Esophagus mucosa (tissue), 1 donor: ENCODE measurements at regions not wholly inside any gene's neighbourhood (a gene's known extent, or its start where the extent isn't known, plus 50 kb on each side); places are given as distances from the start of the nearest gene placed in this dataset.
"Not testable (repeated sequence)": the region's sequence is repeated elsewhere in the genome, so short reads cannot be mapped to it uniquely, and the experiment has no call there.

Experiments used
- ATAC-seq: fragments of 200-7000 bp; cut with Tn5 transposase; one replicate; pipeline ENCODE4 v1.9.1; 2020
- donor health status: DM: yes; HTN: yes; CAD: no.

DNA sequence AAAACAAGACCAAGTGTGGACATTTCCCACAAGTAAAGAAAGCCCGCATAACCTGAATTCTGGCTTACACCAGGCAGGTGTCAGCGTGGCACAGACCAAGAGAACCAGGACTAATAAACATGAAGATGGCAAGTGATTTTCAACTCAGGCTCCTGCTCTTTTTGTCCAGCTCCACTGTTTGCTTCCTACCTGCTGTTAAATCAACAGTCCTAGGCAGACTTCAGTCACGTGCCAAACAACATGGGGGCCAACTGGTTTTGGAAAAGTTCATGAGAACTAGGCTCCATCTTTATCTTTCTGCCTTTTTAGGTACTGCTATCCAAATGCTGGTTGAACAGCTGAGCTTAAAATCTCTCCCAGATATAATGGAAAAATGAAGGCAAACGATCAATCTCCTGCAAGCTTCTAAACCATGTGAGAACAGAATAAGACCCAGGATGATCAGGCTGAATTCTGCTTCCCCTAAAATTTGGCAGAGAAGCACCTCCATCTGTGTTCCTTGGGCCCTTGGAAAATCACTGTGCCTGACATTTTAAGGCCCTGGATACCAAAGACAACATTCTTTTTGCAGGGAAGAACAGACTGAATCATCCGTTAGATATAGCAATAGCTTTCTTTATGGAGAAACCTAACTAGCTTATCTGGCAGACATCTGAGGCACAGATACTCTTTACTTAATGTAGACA, 215.6 kb upstream of the USP15 start:
- ATAC-seq = no peak

DNA sequence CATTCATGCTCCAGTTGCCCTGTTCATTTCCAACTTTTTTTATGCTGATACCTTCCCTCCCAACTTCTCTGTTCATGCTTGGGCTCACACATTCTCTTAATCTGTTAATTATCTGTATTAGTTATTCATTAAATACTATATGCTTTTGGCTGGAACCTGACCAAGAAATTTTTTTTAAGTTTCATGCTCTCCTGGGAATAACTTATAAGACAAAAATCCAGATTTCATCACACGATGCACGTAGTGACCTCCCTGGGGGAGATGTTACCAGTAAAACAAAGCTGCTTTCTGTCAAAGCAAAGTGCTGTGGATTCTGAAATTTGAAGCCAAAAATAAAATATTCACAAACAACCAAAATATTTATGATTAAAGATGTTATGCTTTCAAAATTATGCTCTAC, 215.0 kb upstream of the USP15 start:
- ATAC-seq = no peak

DNA sequence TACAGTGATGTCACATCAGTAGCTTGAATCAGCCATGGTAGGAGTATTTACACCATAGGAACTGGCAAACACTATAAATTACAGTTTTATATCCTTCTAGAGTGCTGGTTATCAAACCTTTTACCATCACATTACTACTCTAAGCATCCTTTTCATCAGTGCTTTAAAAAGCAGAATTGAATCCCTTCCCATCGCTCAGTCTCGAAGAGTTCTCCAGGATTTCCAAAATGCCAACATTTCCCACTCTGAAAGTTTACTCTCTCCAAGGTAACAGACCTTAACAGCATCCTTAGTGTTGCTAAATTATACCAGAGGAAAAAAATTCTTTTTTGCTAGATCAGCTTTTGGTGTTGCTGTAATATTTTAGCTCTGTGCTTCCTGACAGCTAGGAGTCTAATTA, 209.4 kb upstream of the USP15 start:
- no peak for ATAC-seq

DNA sequence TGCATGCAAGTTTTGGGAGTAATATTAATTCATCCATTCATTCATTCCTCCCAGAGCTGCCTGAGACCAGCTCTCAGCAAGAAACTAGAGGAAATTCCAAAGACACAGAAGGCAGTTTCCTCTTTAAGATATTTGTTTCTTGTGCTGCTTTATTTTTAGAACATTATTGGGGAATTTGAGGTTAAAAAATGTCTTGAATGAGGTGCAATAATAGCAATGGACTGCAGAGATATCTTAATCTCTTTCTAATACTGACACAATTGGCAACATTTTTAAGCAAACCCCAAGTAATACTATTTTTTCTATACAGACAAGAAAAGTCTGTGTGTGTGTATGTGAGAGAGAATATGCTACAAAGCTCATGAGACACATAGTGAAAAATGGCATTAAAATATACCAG, 190.2 kb upstream of the USP15 start:
- no peak for ATAC-seq

DNA sequence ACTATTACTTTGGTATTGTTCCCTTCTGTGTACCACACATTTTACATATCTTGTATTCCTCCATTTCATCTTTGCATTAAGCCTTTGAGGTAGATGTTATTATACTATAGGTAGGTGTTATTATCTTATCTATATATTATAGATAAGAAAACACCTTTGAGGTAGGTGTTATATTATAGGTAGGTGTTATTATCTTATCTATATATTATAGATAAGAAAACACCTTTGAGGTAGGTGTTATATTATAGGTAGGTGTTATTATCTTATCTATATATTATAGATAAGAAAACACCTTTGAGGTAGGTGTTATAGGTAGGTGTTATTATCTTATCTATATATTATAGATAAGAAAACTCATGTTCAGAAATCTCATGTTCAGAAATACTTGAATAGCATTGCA, 187.0 kb upstream of the USP15 start:
- not testable (repeated sequence) for ATAC-seq

DNA sequence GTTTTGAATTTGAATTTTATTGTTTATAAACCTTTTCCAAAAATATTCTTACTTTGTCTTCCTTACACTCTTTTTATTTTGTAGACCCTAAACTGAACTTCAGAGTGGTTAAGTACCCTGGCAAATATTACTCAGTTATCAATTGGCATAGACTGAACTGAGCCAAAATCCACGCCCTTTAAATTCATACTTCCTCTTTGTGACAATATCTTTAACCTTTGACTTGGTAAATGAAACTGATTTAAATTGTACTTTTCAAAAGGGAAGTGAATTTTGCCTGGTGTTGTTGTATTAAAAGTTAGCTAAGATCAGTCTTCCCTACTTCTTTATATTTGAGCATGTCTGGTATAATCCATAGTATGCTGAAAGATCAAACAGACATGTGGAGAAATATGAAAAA, 184.3 kb upstream of the USP15 start:
- ATAC-seq = no peak

DNA sequence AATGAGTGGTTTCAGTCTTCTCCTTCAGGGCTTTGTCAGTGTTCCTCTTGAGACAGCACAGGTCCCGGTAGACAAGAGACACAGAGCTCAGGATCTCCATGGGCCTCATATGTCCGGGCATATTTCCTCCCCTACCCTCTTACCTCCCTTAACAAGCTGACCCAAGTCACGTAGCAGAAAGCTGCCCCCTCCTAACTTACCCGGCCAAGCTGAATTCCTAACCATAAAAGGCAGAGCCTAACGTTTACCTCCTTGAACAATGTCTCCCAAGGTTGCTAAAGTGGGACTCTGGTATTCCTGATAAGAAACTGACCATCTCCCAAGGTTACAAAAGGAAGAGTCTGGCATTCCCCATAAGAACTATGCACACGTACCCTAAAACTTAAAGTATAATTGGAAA, 182.2 kb upstream of the USP15 start:
- no peak for ATAC-seq

DNA sequence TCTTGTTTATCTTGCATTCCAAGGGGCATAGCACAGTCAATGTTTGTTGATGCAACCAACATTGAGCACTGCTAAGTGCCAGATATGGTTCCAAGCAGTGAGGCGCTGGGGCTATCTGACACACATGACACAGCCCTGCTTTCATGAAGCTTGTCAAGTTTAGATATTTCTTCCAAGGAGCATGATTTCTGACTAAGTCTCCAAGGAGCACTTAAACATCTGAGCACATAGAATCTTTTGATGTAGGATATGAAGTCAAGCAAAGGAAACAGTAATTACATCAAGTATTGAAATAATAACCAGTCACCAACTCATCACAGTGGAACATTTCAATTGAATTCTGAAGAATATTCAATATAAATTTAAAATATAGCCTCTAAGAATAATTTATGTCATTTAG, 177.8 kb upstream of the USP15 start:
- no peak for ATAC-seq

DNA sequence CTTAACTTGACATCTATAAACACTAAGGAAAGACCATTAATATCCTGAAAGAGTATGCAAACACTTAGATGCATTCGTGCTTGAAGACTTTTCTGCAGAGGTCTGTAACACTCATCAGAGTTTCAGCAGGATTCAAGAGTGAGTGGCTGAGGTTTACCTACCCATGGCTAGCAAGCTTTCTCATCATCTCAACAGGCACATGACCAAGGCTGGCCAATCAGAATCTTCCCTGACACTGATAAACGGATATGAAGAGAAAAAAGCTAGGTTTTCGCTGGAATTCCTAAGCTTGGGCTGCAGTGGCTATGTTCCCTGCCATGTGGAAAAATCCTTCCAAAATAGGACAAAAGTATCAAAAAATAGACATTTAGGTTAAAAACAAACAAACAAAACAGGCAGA, 162.1 kb upstream of the USP15 start:
- no peak for ATAC-seq

DNA sequence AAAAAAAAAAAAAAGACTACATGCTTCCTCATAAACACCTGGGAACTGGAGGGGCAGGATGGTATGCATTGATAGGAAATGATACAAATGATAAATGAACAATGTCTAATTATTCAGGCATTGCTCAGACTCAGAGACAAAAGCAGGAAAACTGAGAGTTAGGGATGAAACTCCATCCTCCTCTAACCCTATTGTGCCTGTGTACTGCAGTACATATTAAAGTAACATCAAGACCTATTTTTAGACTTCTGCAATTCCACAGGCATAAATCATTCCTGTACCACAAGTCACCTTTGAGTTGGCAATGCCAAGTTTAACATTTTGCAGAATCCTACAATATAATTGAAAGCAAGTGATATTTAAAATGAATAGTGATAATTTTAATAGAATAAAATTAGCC, 156.5 kb upstream of the USP15 start:
- ATAC-seq = no peak

DNA sequence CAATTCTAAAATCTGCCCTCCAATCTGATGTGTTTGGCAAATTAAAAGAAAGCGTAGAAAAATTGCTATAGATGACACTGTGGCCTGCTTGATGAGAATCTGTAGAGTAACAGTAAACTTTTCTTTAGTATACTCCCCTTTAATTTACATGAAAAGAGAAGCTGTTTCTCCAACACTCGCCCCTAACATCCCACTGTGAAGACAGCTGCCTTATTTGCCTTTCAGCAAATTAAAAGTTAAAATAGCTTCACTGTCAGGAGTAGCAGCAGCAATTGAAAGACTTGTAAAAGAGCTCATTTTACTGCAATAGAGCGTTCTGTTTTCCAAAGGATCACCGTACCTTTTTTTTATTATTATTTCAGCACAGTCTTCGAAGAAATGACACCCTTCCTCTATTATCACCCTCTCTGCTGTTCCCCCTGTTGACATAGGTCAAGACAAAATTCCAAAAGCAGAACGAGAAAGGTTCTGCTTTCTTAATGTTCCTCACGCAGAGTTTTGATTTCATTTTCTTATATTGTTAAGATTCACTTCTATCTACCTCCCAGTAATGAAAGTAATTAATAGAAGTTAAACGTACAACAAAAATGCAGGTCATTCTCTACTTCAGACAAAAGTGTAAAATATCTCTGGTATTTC, 153.5 kb upstream of the USP15 start:
- ATAC-seq = no peak

DNA sequence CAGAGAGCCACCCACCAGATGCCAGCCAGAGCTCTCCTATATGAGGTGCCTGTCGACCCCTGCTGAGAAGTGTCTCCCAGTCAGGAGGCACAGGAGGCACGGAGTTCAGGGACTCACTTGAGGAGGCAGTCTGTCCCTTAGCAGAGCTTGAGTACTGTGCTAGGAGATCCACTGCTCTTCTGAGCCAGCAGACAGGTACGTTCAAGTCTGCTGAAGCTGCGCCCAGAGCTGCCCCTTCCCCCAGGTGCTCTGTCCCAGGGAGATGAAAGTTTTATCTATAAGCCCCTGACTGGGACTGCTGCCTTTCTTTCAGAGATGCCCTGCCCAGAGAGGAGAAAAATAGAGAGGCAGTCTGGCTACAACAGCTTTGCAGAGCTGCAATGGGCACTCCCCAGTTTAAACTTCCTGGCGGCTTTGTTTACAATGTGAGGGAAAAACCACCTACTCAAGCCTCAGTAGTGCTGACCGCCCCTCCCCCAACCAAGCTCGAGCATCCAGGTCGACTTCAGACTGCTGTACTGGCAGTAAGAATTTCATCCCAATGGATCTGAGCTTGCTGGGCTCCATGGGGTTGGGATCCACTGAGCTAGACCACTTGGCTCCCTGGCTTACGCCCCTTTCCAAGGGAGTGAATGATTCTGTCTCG, 146.7 kb upstream of the USP15 start:
- ATAC-seq = no peak

DNA sequence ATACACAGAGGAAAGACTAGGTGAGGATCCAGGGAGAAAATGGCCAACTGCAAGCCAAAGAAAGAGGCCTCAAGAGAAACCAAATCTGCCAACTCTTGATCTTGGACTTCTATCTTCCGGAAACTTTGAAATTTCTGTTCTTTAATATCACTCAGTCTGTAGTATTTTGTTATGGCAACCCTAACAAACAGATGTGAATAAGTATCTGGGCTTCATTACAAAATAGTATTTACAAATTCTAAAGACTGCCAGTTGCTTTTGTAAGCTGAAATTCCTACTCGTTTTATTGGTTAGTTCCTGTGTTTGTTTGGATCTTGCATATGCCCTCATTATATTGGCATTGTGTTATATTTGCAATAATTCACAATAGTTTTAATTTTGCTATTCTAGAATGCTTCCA, 143.2 kb upstream of the USP15 start:
- ATAC-seq = no peak

DNA sequence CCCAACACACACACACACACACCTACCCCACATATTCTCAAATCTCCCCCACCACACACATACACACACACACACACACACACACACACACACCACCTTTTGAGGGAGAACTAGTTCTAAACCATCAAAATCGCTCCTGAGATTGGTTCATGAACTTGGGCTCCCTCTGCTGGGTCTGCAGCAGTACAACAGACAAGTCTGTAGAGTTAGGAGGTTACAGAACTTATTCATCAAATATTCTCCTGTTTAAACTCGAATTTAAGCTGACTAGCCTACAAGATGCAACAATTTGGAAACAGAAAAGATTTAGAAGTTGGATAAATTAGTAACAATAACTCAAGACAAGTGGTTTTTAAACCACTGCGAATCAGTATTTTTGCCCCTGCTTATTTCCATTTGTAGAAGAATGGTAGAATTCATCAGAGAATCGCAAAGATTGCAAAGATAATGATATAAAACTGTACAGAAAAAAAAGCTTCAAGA, 136.4 kb upstream of the USP15 start:
- peak; percentile 42 for ATAC-seq

DNA sequence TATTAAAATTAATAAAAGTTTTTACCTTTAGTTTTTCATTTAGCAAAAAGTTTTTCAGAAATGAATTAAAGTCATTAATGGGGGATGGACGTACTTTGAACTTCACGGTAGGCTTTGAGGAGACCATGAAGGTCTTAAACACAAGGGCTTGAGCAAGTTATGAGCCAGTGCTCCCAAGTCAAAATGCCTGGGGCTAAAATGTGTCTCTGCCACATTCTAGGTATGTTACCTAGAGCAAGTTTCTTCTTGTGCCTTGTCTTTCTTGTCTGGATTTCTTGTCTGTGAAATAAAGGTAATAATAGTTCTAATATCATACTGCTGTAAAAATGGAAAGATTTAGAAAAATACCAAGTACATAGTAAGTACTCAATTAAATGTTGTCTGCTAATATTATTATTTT, 132.7 kb upstream of the USP15 start:
- ATAC-seq = no peak

DNA sequence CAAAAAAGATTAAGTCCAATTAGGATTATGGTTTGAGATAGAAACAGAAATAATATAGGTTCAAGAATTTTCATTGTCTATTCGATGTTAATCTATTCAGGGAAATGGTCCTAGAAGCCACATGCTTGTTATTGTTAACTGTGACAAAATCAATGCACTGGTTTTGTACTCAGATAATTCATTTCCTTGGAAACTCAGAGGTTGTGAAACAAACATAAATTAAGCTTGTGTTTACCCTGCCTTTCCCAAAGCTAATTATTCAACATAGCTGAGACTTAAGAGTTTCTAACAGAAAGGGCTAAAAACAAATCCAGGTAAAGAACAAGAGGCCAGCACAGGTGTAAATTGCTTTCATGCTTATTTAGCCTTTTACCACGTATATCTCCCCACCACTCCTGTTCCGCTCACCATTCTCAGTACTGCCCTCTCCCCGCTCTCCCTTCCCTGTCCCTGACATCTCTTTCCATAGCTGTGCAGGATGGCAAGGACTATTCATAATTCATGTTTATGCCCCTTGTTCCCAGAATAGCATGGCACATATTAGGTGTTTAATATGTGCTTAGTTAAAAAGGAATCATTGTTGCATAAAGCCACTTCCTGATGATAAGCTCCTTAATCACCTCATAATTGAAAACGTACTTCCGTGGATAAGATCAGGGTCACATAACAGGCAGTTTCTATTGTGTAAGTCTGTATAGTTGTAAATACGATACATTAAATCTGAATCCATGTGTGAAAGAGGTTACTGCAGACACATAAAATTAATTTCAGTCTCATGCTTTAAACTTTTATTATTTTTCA, 131.8 kb upstream of the USP15 start:
- ATAC-seq = peak; percentile 43

DNA sequence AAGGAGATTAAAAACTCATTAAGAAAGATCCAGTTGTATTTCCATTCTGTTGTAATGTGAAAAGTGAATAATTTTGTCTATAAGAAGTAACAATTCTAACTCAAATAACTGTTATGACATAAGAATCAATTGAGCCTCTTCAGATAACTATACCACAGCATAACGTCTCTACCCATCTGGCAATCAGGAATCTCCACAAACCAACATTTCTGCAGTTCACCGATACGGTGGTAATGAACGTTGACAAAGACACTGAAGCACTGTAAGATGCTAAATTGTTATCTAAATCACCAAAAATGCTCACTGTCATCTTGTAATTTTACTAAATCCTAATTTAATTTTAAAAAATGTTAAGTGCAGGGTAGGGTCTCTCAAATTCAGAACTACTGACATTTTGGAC, 130.9 kb upstream of the USP15 start:
- ATAC-seq = no peak

DNA sequence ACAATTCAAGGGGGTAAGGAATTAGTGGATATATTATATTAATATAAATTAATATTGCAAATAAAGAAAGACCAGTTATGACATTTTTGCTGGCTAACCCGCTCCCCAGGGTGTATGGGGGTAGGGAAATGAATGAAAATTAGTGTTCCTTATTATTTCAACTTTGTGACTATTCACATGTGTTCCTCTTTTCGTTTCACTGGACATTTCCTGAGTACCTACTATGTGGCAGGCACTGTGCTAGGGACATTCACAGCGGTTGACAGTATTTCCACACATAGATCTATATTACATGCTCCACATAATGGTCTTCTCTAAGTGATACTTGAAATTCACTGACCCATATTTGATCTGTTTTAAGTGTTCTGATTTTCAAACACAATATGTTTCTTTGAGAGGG, 129.8 kb upstream of the USP15 start:
- no peak for ATAC-seq

DNA sequence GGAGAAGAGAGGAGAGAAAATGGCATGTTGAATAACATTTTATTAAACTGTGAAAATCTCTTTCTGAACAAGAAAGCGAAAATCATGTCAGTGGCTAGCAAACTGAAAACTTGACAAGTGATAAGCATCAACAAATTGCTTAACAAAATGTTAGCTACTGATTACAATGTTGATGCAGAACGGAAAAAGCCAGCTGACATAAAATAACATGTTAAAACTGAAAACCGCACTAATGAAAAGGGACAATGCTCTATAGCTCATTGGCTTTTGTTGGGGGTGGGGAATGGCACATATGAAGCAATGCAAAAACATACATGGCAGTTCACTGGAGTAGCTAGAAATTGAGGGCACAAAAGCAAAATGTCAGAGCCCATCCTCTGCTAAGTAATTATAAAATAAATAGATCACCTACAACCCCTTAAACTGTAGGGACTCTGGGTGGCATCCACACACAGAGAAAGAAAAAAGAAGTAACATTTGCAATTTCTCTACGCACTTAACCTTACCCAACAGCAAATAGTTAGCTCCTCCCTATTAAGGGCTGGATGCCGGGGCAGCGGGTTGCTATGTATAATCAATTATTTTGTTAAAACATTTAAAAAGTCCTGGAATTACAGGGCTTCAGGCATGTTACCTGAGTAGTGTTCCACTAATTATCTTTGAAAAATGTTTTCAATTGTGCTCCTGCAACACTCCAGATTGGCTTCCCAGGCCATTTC, 129.2 kb upstream of the USP15 start:
- ATAC-seq = no peak

DNA sequence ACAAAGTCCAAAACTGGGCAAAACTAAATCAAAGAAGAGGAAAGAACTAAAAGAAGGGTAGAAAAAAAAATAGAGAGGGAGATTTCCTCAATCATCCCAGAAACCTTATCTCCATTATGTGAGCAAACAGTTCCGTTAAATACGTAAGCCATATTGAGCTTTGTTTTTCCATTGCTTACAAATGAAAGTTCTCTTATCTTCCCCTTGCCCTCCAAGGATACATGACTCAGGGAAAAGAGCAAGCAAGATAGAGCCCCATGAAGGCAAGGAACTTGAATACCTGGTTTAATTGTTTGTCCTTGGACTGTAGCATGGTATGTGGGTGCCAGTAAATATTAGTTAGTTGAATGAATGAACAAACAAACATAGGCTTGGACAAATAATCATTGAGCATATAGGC, 126.8 kb upstream of the USP15 start:
- ATAC-seq = no peak

DNA sequence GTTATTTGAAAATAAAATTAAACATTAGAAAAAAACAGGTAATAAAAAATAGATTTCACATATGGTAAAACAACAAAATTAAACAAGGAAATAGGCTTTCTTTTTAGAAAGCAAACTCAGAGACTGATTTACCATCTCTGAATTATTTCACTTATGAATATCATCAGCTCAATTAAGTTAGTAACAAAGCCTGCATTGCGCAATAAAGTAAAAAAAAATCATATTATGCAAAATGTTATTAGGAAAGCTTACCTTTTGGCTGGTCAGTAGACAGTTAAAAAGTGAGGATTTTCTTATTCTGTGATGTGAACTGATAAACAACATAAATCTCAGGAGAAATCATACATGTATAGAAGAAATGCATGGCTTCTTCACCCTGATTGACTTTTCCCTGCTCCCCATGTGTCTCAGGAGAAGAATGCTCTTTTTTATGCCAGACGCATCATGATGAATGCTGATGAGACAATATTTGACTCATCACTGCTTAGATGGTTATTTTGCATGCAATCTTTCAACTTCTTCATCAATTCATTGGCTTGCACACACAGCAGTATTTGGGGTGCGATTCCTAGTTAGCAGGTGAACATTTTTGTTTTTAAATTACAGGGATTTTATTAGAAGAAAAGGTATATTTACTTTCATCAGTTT, 124.5 kb upstream of the USP15 start:
- ATAC-seq = no peak

DNA sequence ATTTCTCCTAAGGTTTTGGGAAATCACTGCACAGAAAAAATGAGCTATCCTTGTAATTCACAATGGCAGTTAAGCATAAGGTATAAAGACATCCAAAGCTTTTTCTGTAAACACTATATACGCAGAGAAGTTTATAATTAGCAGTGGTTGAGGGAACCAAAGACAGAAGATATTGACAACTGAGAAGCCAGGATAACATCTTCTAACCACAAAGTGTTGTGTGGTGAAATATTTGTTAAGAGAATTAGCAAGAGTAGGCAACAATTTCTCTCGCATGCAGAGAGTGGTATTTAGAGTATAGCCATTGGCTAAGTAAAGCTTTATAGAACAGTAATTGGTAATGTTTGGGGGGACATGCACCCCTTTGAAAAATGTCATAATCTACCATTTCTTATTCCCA, 123.7 kb upstream of the USP15 start:
- no peak for ATAC-seq
